ENCODE measurements at regions not wholly inside any gene's neighbourhood (a gene's known extent, or its start where the extent isn't known, plus 50 kb on each side); places are given as distances from the start of the nearest gene placed in this dataset.

- DNase-seq (ENCODE audit: low read depth), result no peak
Observed at GRCh38 chr5:10173716-10174115, 76.0 kb downstream of the ATPSCKMT start.

- DNase-seq (ENCODE audit: low read depth), result no peak
Observed at GRCh38 chr5:10172247-10172646, 77.4 kb downstream of the ATPSCKMT start.

GRCh38 chr5:10169359-10169758 is 80.3 kb downstream of the ATPSCKMT start:
- DNase-seq (ENCODE audit: low read depth), result no peak

GRCh38 chr5:10168254-10168653 is 81.4 kb downstream of the ATPSCKMT start:
- no peak for DNase-seq (ENCODE audit: low read depth)

- no peak for DNase-seq (ENCODE audit: low read depth)
Observed at GRCh38 chr5:10167806-10168205, 81.9 kb downstream of the ATPSCKMT start.

GRCh38 chr5:10166392-10166791 is 83.3 kb downstream of the ATPSCKMT start:
- DNase-seq (ENCODE audit: low read depth), result no peak

GRCh38 chr5:10162468-10162867 is 87.2 kb downstream of the ATPSCKMT start:
- DNase-seq (ENCODE audit: low read depth), result no peak

- no peak for DNase-seq (ENCODE audit: low read depth)
Observed at GRCh38 chr5:10161778-10162177, 87.9 kb downstream of the ATPSCKMT start.

- DNase-seq (ENCODE audit: low read depth), result no peak
Observed at GRCh38 chr5:10160241-10160640, 89.4 kb downstream of the ATPSCKMT start.

GRCh38 chr5:10158886-10159285 is 90.8 kb downstream of the ATPSCKMT start:
- DNase-seq (ENCODE audit: low read depth), result no peak

GRCh38 chr5:10157085-10157669 is 92.5 kb downstream of the ATPSCKMT start:
- DNase-seq (ENCODE audit: low read depth), result no peak

GRCh38 chr5:10155897-10156667 is 93.6 kb downstream of the ATPSCKMT start:
- no peak for DNase-seq (ENCODE audit: low read depth)

- DNase-seq (ENCODE audit: low read depth), result no peak
Observed at GRCh38 chr5:10153808-10154537, 95.7 kb downstream of the ATPSCKMT start.

- no peak for DNase-seq (ENCODE audit: low read depth)
Observed at GRCh38 chr5:10153394-10153793, 96.3 kb downstream of the ATPSCKMT start.

GRCh38 chr5:10151656-10152055 is 98.0 kb downstream of the ATPSCKMT start:
- DNase-seq (ENCODE audit: low read depth), result no peak

- no peak for DNase-seq (ENCODE audit: low read depth)
Observed at GRCh38 chr5:10149911-10150310, 99.8 kb downstream of the ATPSCKMT start.

- no peak for DNase-seq (ENCODE audit: low read depth)
Observed at GRCh38 chr5:10145923-10146401, 103.7 kb downstream of the ATPSCKMT start.

- no peak for DNase-seq (ENCODE audit: low read depth)
Observed at GRCh38 chr5:10144040-10144439, 105.6 kb downstream of the ATPSCKMT start.

- no peak for DNase-seq (ENCODE audit: low read depth)
Observed at GRCh38 chr5:10140195-10140973, 109.3 kb downstream of the ATPSCKMT start.

- DNase-seq (ENCODE audit: low read depth), result no peak
Observed at GRCh38 chr5:10138395-10139057, 111.2 kb downstream of the ATPSCKMT start.

- DNase-seq (ENCODE audit: low read depth), result no peak
Observed at GRCh38 chr5:10133830-10134229, 115.9 kb downstream of the ATPSCKMT start.

GRCh38 chr5:10130881-10131280 is 118.8 kb downstream of the ATPSCKMT start:
- no peak for DNase-seq (ENCODE audit: low read depth)

All from GM04503 (cell line).